GM18499 (cell line): ENCODE measurements at regions not wholly inside any gene's neighbourhood (a gene's known extent, or its start where the extent isn't known, plus 50 kb on each side); places are given as distances from the start of the nearest gene placed in this dataset.

ENCODE experiments used
- ATAC-seq: cut with Tn5 transposase; IDR thresholded peaks from one replicate; pipeline ENCODE4 v1.9.1; 2021; ENCODE audit warnings: moderate number of reproducible peaks; ENCODE audit not compliant: insufficient read depth, unreplicated experiment

GRCh38 chr2:217331523-217332416 is 471.9 kb upstream of the TNP1 start:
- ATAC-seq = no peak

- no peak for ATAC-seq
Observed at GRCh38 chr2:217330647-217331046, 470.8 kb upstream of the TNP1 start.

- ATAC-seq = no peak
Observed at GRCh38 chr2:217329023-217329431, 469.2 kb upstream of the TNP1 start.

GRCh38 chr2:217328622-217328978 is 468.7 kb upstream of the TNP1 start:
- ATAC-seq = no peak

GRCh38 chr2:217327953-217328621 is 468.2 kb upstream of the TNP1 start:
- no peak for ATAC-seq

GRCh38 chr2:217326238-217327022 is 466.6 kb upstream of the TNP1 start:
- no peak for ATAC-seq

GRCh38 chr2:217325816-217326215 is 466.0 kb upstream of the TNP1 start:
- ATAC-seq = no peak

GRCh38 chr2:217325251-217325650 is 465.4 kb upstream of the TNP1 start:
- no peak for ATAC-seq

GRCh38 chr2:217316743-217317142 is 456.9 kb upstream of the TNP1 start:
- ATAC-seq = peak; percentile 93

GRCh38 chr2:217314021-217314460 is 454.2 kb upstream of the TNP1 start:
- ATAC-seq = no peak

- ATAC-seq = no peak
Observed at GRCh38 chr2:217313386-217313785, 453.5 kb upstream of the TNP1 start.

- no peak for ATAC-seq
Observed at GRCh38 chr2:217309056-217309455, 449.2 kb upstream of the TNP1 start.

GRCh38 chr2:217307023-217307422 is 447.2 kb upstream of the TNP1 start:
- ATAC-seq = no peak

- ATAC-seq = no peak
Observed at GRCh38 chr2:217305882-217306281, 446.0 kb upstream of the TNP1 start.

- ATAC-seq = no peak
Observed at GRCh38 chr2:217304582-217304981, 444.7 kb upstream of the TNP1 start.

GRCh38 chr2:217302856-217303255 is 443.0 kb upstream of the TNP1 start:
- no peak for ATAC-seq

- ATAC-seq = no peak
Observed at GRCh38 chr2:217301142-217301925, 441.5 kb upstream of the TNP1 start.

- no peak for ATAC-seq
Observed at GRCh38 chr2:217299590-217299989, 439.7 kb upstream of the TNP1 start.

- no peak for ATAC-seq
Observed at GRCh38 chr2:217297096-217297495, 437.2 kb upstream of the TNP1 start.

- ATAC-seq = no peak
Observed at GRCh38 chr2:217294818-217295217, 435.0 kb upstream of the TNP1 start.
